Keratinocyte (primary cell): ENCODE measurements at regions not wholly inside any gene's neighbourhood (a gene's known extent, or its start where the extent isn't known, plus 50 kb on each side); places are given as distances from the start of the nearest gene placed in this dataset.

Experiments
- DNase-seq: peaks from one replicate; pipeline ENCODE4 v3.0.0-alpha.2; 2011; ENCODE audit warnings: low read depth, missing footprints, low spot score
- FAIRE-seq: peaks from 2 replicates; lab custom pipeline; 2011; peaks lifted over from hg19 to GRCh38; lab: Jason Lieb, UNC
- H2AFZ ChIP-seq: 2 replicates; pipeline ENCODE4 v1.6.0; 2012; ENCODE audit warnings: low read length, control low read depth, inconsistent platforms; ENCODE audit not compliant: control insufficient read depth
- H3K27ac ChIP-seq: 2 replicates; pipeline ENCODE4 v1.5.1; 2011; ENCODE audit warnings: low read length; ENCODE audit not compliant: control insufficient read depth, insufficient read depth
- H3K27me3 ChIP-seq: 3 replicates; pipeline ENCODE4 v1.6.0; 2011; ENCODE audit warnings: low read length; ENCODE audit not compliant: control insufficient read depth, insufficient read depth; ENCODE audit errors: extremely low read depth
- H3K36me3 ChIP-seq, 2 experiments: 2 replicates in 1 of 2; 3 replicates in 1 of 2; pipeline ENCODE4 v1.5.1; 2011; ENCODE audit warnings: low read length in 2 of 2, mild to moderate bottlenecking in 1 of 2; ENCODE audit not compliant: control insufficient read depth in 2 of 2, insufficient read depth in 2 of 2; ENCODE audit errors: extremely low read depth in 1 of 2
- H3K4me1 ChIP-seq: 3 replicates; pipeline ENCODE4 v1.5.1; 2011; ENCODE audit warnings: low read length; ENCODE audit not compliant: control insufficient read depth, insufficient read depth; ENCODE audit errors: extremely low read depth
- H3K4me2 ChIP-seq: 3 replicates; pipeline ENCODE4 v1.6.0; 2011; ENCODE audit warnings: low read depth, low read length; ENCODE audit not compliant: control insufficient read depth, insufficient read depth; ENCODE audit errors: extremely low read depth
- H3K4me3 ChIP-seq, 3 experiments: fragments of 200-600 bp in 1 of 3; sonication (generic) in 1 of 3; 2 replicates in 2 of 3; 3 replicates in 1 of 3; pipeline ENCODE4 v1.5.1; 2011 to 2016; ENCODE audit warnings: low read length in 3 of 3, mild to moderate bottlenecking in 3 of 3, control low read depth in 2 of 3, inconsistent platforms in 1 of 3, low read depth in 1 of 3, mixed read lengths in 1 of 3, mixed run types in 1 of 3, moderate library complexity in 1 of 3; ENCODE audit not compliant: control insufficient read depth in 2 of 3, insufficient read depth in 2 of 3; ENCODE audit errors: extremely low read depth in 1 of 3
- H3K79me2 ChIP-seq: 2 replicates; pipeline ENCODE4 v1.6.0; 2012; ENCODE audit warnings: low read length; ENCODE audit not compliant: control insufficient read depth, insufficient read depth
- H3K9ac ChIP-seq: 3 replicates; pipeline ENCODE4 v1.6.0; 2011; ENCODE audit warnings: low read length; ENCODE audit not compliant: control insufficient read depth, insufficient read depth; ENCODE audit errors: extremely low read depth
- H3K9me1 ChIP-seq: 3 replicates; pipeline ENCODE4 v1.6.0; 2011; ENCODE audit warnings: low read length; ENCODE audit not compliant: control insufficient read depth, insufficient read depth; ENCODE audit errors: extremely low read depth
- H3K9me3 ChIP-seq: 2 replicates; pipeline ENCODE4 v1.5.1; 2012; ENCODE audit warnings: low read depth, low read length; ENCODE audit not compliant: control insufficient read depth
- H4K20me1 ChIP-seq: 3 replicates; pipeline ENCODE4 v1.6.0; 2011; ENCODE audit warnings: low read length; ENCODE audit not compliant: control insufficient read depth, insufficient read depth; ENCODE audit errors: extremely low read depth
- EZH2 ChIP-seq: IDR thresholded peaks from one replicate; pipeline ENCODE4 v1.6.1; 2012; ENCODE audit warnings: inconsistent platforms, mild to moderate bottlenecking, low read length, moderate library complexity
- dilution Hi-C: fragments of 300-500 bp; cut with MboI; formaldehyde crosslinking; loops from one replicate; pipeline ENCODE4 v1.7.0; 2020; ENCODE audit warnings: low sequenced_read_pairs; ENCODE audit not compliant: extremely low pct_ligation_motif_present
- TF ChIP-seq, protein P1 (sequence below), 3 experiments: IDR thresholded peaks in 1 of 3; conservative IDR thresholded peaks in 1 of 3; optimal IDR thresholded peaks in 1 of 3; 2 replicates in 2 of 3; 3 replicates in 1 of 3; pipeline versions ENCODE3 to v1.5.1; 2011; ENCODE audit warnings: low read length in 3 of 3, mild to moderate bottlenecking in 3 of 3, moderate library complexity in 2 of 3, control low read depth in 1 of 3, inconsistent platforms in 1 of 3; ENCODE audit not compliant: insufficient read depth in 2 of 3; ENCODE audit errors: extremely low read depth in 1 of 3

DNA sequence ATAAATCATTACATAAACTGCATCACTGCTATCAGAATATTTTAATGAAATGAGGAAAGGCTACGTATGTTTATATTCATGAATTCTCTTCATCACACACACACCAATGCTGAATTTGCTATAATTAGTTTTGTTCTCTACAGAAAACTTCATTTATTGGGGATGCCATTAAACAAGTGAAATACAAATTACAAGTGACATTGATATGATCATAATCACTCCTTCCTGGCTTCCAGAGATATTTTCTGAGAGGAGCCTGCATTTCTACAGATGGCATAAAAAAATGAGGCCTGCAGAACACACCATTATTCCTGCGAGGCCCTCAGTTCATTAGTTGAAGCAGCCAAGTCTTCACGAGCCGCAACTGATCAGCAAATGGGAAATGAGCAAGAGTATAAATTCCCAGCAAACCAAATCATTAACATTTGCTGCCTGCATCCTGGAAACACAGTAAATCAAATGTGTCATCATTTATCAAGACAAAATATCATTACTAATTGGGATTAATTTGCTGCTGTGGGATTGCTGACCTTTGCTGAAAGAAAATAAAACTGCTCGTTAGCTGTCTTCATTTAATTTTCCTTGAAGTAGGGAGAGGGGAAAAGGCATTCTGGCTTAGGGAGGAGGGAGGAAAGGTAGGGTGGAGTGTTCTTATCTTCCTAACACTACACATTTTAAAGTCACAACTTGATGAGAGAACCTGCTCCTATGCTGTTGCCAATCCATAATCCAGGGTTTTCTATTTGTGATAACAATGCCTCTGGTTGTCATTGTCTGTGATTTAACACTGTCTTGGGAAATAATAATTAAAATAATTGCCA is 921.9 kb downstream of the SQOR start:
- Histone ChIP-seq H3K79me2 (no peaks in the 10 kb centered on the region), H3K27me3 (no peaks in the 10 kb centered on the region), H4K20me1 (no peaks in the 10 kb centered on the region), H2AFZ (no peak overlapping the region), H3K27ac (no peak overlapping the region), H3K4me3 (no peak overlapping the region), H3K4me2 (no peak overlapping the region), H3K36me3 (no peaks in the 10 kb centered on the region), H3K4me1 (no peaks in the 10 kb centered on the region), H3K9me1 (no peaks in the 10 kb centered on the region), H3K9ac (no peak overlapping the region), H3K9me3 (no peaks in the 10 kb centered on the region)
- no peak for DNase-seq
- no peak for TF ChIP-seq EZH2
- TF ChIP-seq, protein P1, sequence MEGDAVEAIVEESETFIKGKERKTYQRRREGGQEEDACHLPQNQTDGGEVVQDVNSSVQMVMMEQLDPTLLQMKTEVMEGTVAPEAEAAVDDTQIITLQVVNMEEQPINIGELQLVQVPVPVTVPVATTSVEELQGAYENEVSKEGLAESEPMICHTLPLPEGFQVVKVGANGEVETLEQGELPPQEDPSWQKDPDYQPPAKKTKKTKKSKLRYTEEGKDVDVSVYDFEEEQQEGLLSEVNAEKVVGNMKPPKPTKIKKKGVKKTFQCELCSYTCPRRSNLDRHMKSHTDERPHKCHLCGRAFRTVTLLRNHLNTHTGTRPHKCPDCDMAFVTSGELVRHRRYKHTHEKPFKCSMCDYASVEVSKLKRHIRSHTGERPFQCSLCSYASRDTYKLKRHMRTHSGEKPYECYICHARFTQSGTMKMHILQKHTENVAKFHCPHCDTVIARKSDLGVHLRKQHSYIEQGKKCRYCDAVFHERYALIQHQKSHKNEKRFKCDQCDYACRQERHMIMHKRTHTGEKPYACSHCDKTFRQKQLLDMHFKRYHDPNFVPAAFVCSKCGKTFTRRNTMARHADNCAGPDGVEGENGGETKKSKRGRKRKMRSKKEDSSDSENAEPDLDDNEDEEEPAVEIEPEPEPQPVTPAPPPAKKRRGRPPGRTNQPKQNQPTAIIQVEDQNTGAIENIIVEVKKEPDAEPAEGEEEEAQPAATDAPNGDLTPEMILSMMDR (optimal IDR thresholded peaks at IDR 0.05 in 1 of 3, IDR thresholded peaks at IDR 0.05 in 1 of 3, conservative IDR thresholded peaks at IDR 0.05 in 1 of 3; ENCODE audit: extremely low read depth in 1 of 3, insufficient read depth in 2 of 3, low read length in 3 of 3), result no peak
- dilution Hi-C loops, result no loop called here
- no peak for FAIRE-seq

DNA sequence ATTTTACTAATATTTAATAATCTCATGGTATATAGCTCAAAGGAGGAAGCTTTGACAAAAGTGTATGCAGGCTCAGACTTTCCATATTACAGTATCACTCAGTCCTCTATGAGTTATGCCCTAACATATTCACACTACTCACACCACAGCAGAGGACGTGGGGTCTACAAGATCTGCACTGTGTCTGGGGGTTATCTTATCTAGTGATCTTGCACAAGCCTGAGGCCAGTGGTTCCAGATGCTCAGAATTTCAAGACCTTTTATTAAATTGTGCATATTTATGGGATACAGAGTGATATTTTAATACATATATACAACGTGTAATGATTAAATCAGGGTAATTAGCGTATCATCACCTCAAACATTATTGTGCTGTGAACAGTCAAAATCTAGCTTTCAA is 933.1 kb downstream of the SQOR start:
- no peaks in the 10 kb centered on the region for H3K79me2 ChIP-seq
- no peaks in the 10 kb centered on the region for H3K9me1 ChIP-seq
- H3K4me3 ChIP-seq, result no peak overlapping the region
- TF ChIP-seq EZH2, result no peak
- TF ChIP-seq, protein P1 (optimal IDR thresholded peaks at IDR 0.05 in 1 of 3, IDR thresholded peaks at IDR 0.05 in 1 of 3, conservative IDR thresholded peaks at IDR 0.05 in 1 of 3; ENCODE audit: extremely low read depth in 1 of 3, insufficient read depth in 2 of 3, low read length in 3 of 3), result no peak
- no peaks in the 10 kb centered on the region for H4K20me1 ChIP-seq
- no peaks in the 10 kb centered on the region for H3K9me3 ChIP-seq
- H3K4me2 ChIP-seq, result no peak overlapping the region
- dilution Hi-C loops, result no loop called here
- no peak overlapping the region for H3K9ac ChIP-seq
- FAIRE-seq, result no peak
- H3K4me1 ChIP-seq, result no peaks in the 10 kb centered on the region
- H3K36me3 ChIP-seq, result no peaks in the 10 kb centered on the region
- no peak overlapping the region for H2AFZ ChIP-seq
- no peak overlapping the region for H3K27ac ChIP-seq
- H3K27me3 ChIP-seq, result no peaks in the 10 kb centered on the region
- DNase-seq, result no peak
